ENCODE measurements at regions not wholly inside any gene's neighbourhood (a gene's known extent, or its start where the extent isn't known, plus 50 kb on each side); places are given as distances from the start of the nearest gene placed in this dataset.

- no peak for DNase-seq
These were observed 140.2 kb upstream of the COL11A1 start for GRCh38 chr1:103248417-103249102.

- DNase-seq = no peak
These were observed 139.2 kb upstream of the COL11A1 start for GRCh38 chr1:103247517-103247916.

GRCh38 chr1:103243481-103243880 is 135.2 kb upstream of the COL11A1 start:
- DNase-seq = no peak

- no peak for DNase-seq
These were observed 130.7 kb upstream of the COL11A1 start for GRCh38 chr1:103239034-103239433.

GRCh38 chr1:103230061-103230460 is 121.7 kb upstream of the COL11A1 start:
- no peak for DNase-seq

- DNase-seq = no peak
These were observed 112.3 kb upstream of the COL11A1 start for GRCh38 chr1:103220631-103221041.

- DNase-seq = no peak
These were observed 110.5 kb upstream of the COL11A1 start for GRCh38 chr1:103218821-103219220.

- no peak for DNase-seq
These were observed 110.0 kb upstream of the COL11A1 start for GRCh38 chr1:103218369-103218768.

GRCh38 chr1:103211073-103211472 is 102.8 kb upstream of the COL11A1 start:
- DNase-seq = no peak

- no peak for DNase-seq
These were observed 100.5 kb upstream of the COL11A1 start for GRCh38 chr1:103208844-103209243.

GRCh38 chr1:103199001-103199400 is 90.7 kb upstream of the COL11A1 start:
- DNase-seq = no peak

GRCh38 chr1:103198076-103198475 is 89.8 kb upstream of the COL11A1 start:
- no peak for DNase-seq

GRCh38 chr1:103197216-103197615 is 88.9 kb upstream of the COL11A1 start:
- DNase-seq = no peak

GRCh38 chr1:103194984-103195383 is 86.7 kb upstream of the COL11A1 start:
- DNase-seq = no peak

- DNase-seq = no peak
These were observed 85.7 kb upstream of the COL11A1 start for GRCh38 chr1:103194060-103194459.

GRCh38 chr1:103191327-103191726 is 83.0 kb upstream of the COL11A1 start:
- DNase-seq = no peak

GRCh38 chr1:103190766-103191165 is 82.4 kb upstream of the COL11A1 start:
- DNase-seq = no peak

- no peak for DNase-seq
These were observed 79.4 kb upstream of the COL11A1 start for GRCh38 chr1:103187673-103188072.

GRCh38 chr1:103180660-103181059 is 72.3 kb upstream of the COL11A1 start:
- DNase-seq = no peak

- DNase-seq = no peak
These were observed 68.9 kb upstream of the COL11A1 start for GRCh38 chr1:103177108-103177775.

GRCh38 chr1:103171041-103171590 is 62.8 kb upstream of the COL11A1 start:
- DNase-seq = no peak

- no peak for DNase-seq
These were observed 62.3 kb upstream of the COL11A1 start for GRCh38 chr1:103170609-103171008.

- DNase-seq = no peak
These were observed 54.0 kb upstream of the COL11A1 start for GRCh38 chr1:103162360-103162759.

GRCh38 chr1:103160281-103160680 is 52.0 kb upstream of the COL11A1 start:
- no peak for DNase-seq

Data from retina (tissue), 1 donor.